GM21529 (cell line): ENCODE measurements at regions not wholly inside any gene's neighbourhood (a gene's known extent, or its start where the extent isn't known, plus 50 kb on each side); places are given as distances from the start of the nearest gene placed in this dataset.

Source experiments
- ATAC-seq: cut with Tn5 transposase; IDR thresholded peaks from one replicate; pipeline ENCODE4 v1.9.1; 2021; ENCODE audit not compliant: unreplicated experiment

DNA sequence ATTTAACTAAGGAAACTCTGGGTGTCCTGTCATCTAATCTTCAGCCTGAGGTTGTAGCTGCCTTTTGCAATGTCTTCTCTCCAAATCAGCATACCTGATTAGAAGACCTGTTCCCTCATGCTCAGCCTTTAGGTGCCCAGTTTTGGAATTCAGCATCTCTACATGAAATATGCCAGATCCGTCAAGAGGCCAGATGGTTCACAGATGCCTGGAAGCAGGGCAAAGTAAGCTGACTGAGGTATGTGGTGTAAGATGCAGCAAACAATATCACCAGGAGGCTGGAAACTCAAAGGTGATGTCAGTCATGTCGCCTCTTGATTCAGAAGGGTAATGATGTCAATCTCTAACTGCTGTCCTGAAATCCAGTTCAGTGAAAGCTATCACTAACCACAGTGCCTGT is 324.4 kb downstream of the PRELID2 start:
- ATAC-seq: no peak

- ATAC-seq: no peak
Measured at GRCh38 chr5:145510324-145510723, 324.8 kb downstream of the PRELID2 start.

DNA sequence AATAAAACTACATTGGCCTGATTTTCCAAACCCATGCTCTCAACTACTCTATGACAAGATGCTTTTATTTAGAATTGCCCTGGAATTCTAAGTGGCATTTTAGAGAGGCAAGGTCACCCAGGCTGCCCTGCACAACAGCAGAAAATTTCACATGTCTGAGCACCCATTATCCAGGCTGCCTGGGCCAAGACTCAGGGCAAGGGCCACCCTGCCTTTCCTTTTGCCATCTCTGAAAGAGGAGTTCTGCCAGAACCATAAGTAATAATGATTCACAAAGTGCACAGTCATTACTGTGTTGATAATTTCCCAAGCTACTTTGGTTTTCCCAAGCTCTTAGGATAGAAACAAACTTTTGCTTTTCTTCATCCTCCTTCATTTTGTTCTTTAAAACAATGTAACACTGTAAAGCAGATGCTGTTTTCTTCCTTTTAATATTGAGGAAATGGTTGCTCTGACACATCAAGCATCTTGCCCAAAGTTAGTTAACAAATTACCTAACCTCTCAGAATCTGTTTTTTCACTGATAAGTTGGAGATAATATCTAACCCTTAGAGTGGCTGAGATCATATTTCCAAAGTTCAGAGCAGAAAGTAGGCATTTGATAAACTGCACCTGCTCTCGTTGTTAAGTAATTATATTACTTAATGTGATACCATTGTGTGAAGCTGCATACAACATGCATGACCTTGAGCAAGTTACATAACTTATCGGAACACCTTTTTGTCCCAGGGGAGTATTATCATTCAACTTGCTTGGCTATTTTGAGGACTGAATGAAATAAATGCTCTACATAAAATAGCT is 325.6 kb downstream of the PRELID2 start:
- no peak for ATAC-seq

DNA sequence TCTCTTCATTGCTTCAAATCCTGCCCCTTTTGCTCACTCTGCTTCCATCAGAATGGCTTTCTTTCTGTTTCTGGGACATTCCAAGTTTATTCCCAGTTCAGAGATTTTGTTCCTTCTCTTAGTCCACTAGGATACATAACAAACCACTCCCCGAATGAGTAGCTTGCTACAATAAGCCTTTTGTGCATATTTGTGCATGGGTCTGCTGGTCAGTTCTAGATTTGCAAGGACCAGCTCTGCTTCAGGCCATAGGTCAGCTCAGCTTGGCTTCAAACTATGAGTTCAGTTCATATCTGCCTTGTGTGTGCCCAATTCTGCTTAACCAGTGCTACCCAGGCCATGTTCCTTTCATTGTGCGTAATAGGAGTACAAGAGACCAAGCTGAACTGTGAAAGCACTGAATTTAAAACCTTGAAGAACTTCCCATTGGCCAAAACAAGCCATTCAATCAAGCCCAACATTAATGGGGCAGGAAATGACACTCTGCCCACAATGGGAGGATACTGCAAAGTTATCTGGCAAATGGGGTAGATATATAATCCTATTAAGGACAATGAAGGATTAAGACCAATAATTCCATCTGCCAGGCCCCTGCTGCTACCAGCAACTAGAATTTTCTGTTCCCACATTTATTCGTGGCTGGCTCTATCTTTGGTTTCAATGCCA is 328.8 kb downstream of the PRELID2 start:
- no peak for ATAC-seq

DNA sequence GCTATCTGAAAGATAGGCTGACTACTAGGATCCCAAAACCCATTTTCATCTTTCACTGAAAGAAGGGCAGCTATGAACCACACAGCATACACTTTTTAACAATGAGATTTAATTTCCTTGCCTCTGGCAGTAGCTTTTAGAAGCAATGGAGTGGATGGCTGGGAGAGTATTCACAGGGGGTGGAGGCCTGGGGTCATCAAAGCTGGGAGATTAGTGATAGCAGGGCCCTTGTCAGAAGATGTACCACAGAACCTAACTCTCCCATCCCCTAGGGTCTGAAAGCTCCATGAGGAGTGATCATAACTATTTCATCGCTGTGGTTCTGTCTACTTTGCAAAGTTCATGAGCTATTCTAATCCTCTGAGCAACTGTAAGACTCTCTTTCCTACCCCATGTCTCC is 332.2 kb downstream of the PRELID2 start:
- no peak for ATAC-seq

DNA sequence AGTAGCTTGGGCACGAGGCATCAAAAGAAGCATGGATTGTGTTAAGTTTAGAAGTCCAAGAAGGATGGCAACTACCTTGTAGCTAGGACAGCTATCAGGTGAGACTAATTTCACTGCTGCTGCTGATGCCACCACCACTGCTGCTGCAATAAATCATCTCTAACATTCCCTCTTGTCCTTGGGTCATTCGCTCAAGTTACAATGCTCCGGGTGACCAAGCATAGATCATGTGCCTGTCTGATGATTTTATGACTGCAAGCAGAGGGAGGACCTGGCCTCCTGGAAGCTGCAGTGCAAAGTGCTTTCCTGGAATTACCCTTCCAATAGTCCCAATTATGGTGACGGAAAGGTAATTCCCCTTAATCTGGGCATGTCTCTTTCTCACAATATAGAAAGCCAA is 334.4 kb downstream of the PRELID2 start:
- no peak for ATAC-seq

DNA sequence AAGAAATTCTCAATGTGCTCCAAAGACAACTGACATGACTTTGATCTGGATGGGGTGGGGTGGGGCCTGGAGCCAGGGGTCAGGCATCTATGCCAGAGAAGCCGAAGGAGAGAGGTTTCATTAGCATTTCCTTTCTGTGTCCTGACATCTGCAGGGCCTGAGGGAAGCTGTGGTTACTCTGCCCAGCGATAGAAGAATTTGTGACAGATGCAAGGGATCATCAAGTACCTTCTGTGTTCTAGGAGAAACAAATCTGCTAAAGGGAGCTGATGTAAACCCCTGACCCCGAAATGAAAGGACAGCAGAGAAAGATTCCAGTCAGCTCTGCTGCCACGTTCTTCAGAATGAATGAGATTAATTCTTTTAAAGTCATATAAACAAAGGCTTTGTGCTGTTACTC is 335.7 kb downstream of the PRELID2 start:
- no peak for ATAC-seq

- ATAC-seq: no peak
Measured at GRCh38 chr5:145497052-145497451, 338.1 kb downstream of the PRELID2 start.

DNA sequence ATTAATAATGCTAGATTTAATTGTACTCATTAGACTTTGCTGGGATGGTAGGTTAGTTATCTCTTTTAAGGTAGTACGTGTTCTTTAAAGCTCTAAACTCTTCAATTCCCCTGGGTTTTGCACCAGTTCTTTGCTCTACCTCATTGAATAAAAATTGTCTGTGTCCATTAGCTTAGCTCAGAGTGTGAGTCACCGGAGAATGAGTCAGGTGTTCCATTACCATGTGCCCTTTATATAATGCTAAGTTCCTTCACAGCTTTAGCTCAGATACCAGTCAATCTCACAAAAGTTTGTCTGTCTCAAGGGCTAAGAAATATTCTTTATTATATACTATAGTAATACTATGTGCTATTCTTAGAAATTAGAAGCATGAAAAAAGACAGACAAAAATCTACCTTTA is 339.4 kb downstream of the PRELID2 start:
- ATAC-seq: no peak

GRCh38 chr5:145495196-145495595 is 339.9 kb downstream of the PRELID2 start:
- no peak for ATAC-seq

- ATAC-seq: no peak
Measured at GRCh38 chr5:145493435-145493834, 341.7 kb downstream of the PRELID2 start.

- ATAC-seq: no peak
Measured at GRCh38 chr5:145489516-145489915, 345.6 kb downstream of the PRELID2 start.

GRCh38 chr5:145484158-145484557 is 351.0 kb downstream of the PRELID2 start:
- no peak for ATAC-seq

GRCh38 chr5:145483212-145483611 is 351.9 kb downstream of the PRELID2 start:
- no peak for ATAC-seq

DNA sequence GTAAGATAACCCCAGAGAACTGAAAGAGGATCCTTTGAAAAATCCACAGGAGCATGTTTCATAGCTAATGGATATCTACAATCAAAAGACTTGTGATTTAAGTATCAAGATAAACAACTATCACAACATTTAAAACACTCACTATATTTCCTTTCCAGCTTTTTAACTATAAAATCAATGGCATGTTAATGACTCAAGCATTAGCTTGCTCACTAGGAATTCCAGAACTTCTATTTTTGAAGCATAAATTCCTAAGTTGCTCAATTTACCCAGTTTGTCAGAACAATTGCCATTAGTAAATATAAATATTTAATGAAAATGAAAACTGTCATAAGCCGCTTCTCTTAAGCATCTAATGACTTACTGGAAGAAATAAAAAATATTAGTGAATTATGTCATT is 355.3 kb downstream of the PRELID2 start:
- ATAC-seq: no peak

DNA sequence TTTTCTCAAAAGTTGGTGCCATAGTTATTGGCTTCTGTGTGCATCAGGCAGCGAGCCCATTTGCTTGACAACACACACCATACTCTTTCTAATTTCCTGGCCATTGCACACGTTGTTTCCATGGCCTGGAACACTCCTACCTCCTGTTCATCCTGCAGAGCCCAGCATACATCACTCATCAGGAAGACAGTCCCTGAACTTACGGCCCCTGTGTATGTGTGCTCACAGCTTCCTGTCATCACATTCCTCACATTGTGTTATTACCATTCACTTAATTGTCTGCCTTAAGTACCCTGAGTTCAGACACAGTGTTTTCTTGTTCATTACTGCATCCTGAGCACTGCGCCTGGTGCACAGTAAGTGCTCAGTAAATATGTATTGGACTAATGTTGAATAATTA is 355.9 kb downstream of the PRELID2 start:
- no peak for ATAC-seq

GRCh38 chr5:145478651-145479050 is 356.5 kb downstream of the PRELID2 start:
- ATAC-seq: no peak

- no peak for ATAC-seq
Measured at GRCh38 chr5:145473042-145473642, 362.0 kb downstream of the PRELID2 start.

DNA sequence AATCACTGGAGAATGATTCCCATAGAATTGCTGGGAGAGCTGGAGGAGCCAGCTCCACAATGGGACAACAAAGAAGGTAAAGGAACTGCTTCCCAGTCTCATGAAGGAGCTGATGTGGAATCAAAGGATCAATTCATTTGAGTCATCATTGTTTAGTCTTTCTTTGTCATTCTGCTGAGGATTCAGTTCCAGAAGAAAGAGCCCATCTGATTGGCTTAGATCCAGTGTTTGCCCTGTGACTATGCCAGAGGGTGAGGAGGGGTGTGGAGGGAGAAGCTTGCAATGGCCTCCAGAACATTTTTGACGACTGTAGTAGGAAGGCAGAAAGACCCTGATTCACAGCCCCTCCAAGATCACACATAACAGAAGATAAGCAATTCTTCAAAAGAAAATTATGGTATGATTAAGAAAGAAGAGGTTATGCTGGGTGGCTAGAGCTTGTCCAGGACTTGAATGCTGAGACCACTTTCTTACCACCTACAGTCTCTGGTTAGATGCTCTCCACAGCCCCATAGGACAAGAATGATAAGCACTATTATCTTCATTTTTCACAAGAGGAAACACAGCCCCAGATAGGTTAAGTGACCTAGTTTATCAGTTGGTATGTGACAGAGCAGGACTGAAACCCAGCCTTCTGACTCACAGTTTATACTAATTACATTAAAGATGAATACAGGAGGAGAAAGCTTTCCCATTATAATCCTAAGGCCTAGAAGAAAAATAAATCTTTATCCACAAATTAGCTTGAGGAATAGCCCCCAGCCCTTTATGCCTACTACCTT is 363.1 kb downstream of the PRELID2 start:
- ATAC-seq: no peak

DNA sequence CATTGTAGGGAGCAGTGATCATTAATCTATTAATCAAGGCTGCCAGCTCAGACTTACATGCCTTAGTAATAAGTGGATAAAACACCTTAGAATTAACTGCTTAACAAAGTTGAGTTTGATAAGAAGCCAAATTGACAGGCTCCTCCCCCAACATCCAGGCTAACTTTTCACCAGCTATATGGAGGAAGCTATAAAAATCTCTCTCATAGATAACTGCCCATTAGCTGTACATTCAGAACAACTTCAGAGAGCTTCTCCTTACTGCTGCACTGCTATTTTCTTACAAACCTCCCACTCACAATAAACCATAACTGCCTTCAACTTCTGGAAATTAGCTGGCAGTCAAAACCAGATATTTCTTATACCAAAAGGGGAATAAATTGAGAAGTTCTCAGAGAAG is 364.1 kb downstream of the PRELID2 start:
- no peak for ATAC-seq

GRCh38 chr5:145470396-145470979 is 364.7 kb downstream of the PRELID2 start:
- no peak for ATAC-seq
